T47D (cell line): ENCODE measurements at regions not wholly inside any gene's neighbourhood (a gene's known extent, or its start where the extent isn't known, plus 50 kb on each side); places are given as distances from the start of the nearest gene placed in this dataset.

Source experiments
- DNase-seq, 2 experiments: peaks; one replicate each; pipeline versions ENCODE4 v3.0.0 to v3.0.0-alpha.2; 2011 to 2012; ENCODE audit warnings: low read depth in 1 of 2, low spot score in 1 of 2
- JUND ChIP-seq: IDR thresholded peaks from 2 replicates; pipeline ENCODE4 v1.6.1; 2012; ENCODE audit warnings: low read depth
- in situ Hi-C: cut with HindIII; loops from 2 replicates; pipeline ENCODE4 v1.10.0; 2016; ENCODE audit warnings: low sequenced_read_pairs, low pct_unique_long_range_greater_than_20kb

- DNase-seq: no peak
- in situ Hi-C loops: no loop called here
- TF ChIP-seq JUND: no peak
Measured at GRCh38 chr5:168186289-168187074, 105.0 kb upstream of the WWC1 start.

GRCh38 chr5:168187614-168188013, 103.8 kb upstream of the WWC1 start:
- in situ Hi-C loops: no loop called here
- no peak for DNase-seq
- no peak for TF ChIP-seq JUND

GRCh38 chr5:168188182-168188581, 103.3 kb upstream of the WWC1 start:
- no peak for TF ChIP-seq JUND
- in situ Hi-C loops: no loop called here
- no peak for DNase-seq

GRCh38 chr5:168192120-168192519, 99.3 kb upstream of the WWC1 start:
- in situ Hi-C loops: no loop called here

GRCh38 chr5:168193493-168194250, 97.8 kb upstream of the WWC1 start:
- no peak for TF ChIP-seq JUND
- in situ Hi-C loops: no loop called here

More at GRCh38 chr5:168192120-168192519, 99.3 kb upstream of the WWC1 start:
- TF ChIP-seq JUND: no peak
- no peak for DNase-seq

GRCh38 chr5:168195110-168195509, 96.3 kb upstream of the WWC1 start:
- no peak for TF ChIP-seq JUND
- DNase-seq: no peak
- in situ Hi-C loops: no loop called here

More at GRCh38 chr5:168193493-168194250, 97.8 kb upstream of the WWC1 start:
- no peak for DNase-seq

- no peak for DNase-seq
- in situ Hi-C loops: no loop called here
- TF ChIP-seq JUND: no peak
Measured at GRCh38 chr5:168198359-168198758, 93.1 kb upstream of the WWC1 start.

- DNase-seq: no peak
- in situ Hi-C loops: no loop called here
- TF ChIP-seq JUND: no peak
Measured at GRCh38 chr5:168202996-168203395, 88.4 kb upstream of the WWC1 start.

- no peak for TF ChIP-seq JUND
- DNase-seq: no peak
- in situ Hi-C loops: no loop called here
Measured at GRCh38 chr5:168204165-168204564, 87.3 kb upstream of the WWC1 start.

- in situ Hi-C loops: no loop called here
- no peak for TF ChIP-seq JUND
Measured at GRCh38 chr5:168207450-168208029, 83.9 kb upstream of the WWC1 start.

GRCh38 chr5:168209244-168209995, 82.0 kb upstream of the WWC1 start:
- in situ Hi-C loops: no loop called here
- no peak for DNase-seq
- TF ChIP-seq JUND: no peak

More at GRCh38 chr5:168207450-168208029, 83.9 kb upstream of the WWC1 start:
- no peak for DNase-seq

GRCh38 chr5:168209997-168210396, 81.4 kb upstream of the WWC1 start:
- DNase-seq: no peak
- in situ Hi-C loops: no loop called here
- TF ChIP-seq JUND: no peak

- TF ChIP-seq JUND: no peak
- in situ Hi-C loops: no loop called here
- no peak for DNase-seq
Measured at GRCh38 chr5:168211245-168211644, 80.2 kb upstream of the WWC1 start.
